Vagina (tissue), 2 donors: ENCODE measurements at regions not wholly inside any gene's neighbourhood (a gene's known extent, or its start where the extent isn't known, plus 50 kb on each side); places are given as distances from the start of the nearest gene placed in this dataset.
"Not testable (repeated sequence)": the region's sequence is repeated elsewhere in the genome, so short reads cannot be mapped to it uniquely, and the experiment has no call there.

ENCODE experiments used
- DNase-seq, 2 donors: peaks; one replicate each; pipeline ENCODE4 v3.0.0-alpha.2; 2017; ENCODE audit errors: extremely low spot score in 2 of 2
- H3K27ac ChIP-seq: fragments of 200-600 bp; sonication (generic); one replicate; pipeline ENCODE4 v1.5.1; 2019
- H3K27me3 ChIP-seq: fragments of 200-600 bp; sonication (generic); one replicate; pipeline ENCODE4 v1.5.1; 2019
- H3K36me3 ChIP-seq, 2 donors: fragments of 200-600 bp; sonication (generic); one replicate each; pipeline ENCODE4 v1.5.1; 2017 to 2019
- H3K4me1 ChIP-seq: fragments of 200-600 bp; sonication (generic); one replicate; pipeline ENCODE4 v1.5.1; 2019
- H3K4me3 ChIP-seq, 2 donors: fragments of 200-600 bp; sonication (generic); 1 replicate in 1 of 2; 2 replicates in 1 of 2; pipeline ENCODE4 v1.5.1; 2016 to 2019
- H3K9me3 ChIP-seq: fragments of 200-600 bp; sonication (generic); one replicate; pipeline ENCODE4 v1.5.1; 2019
- CTCF ChIP-seq, 3 experiments: fragments of 450-650 bp in 2 of 3; fragments of 200-600 bp in 1 of 3; sonication (generic) in 1 of 3; IDR thresholded peaks; one replicate each; pipeline ENCODE4 v1.5.1; 2017 to 2019; ENCODE audit warnings: antibody characterized with exemption in 3 of 3, mild to moderate bottlenecking in 2 of 3, moderate library complexity in 2 of 3
- POLR2A ChIP-seq, 2 donors: fragments of 450-650 bp; IDR thresholded peaks; one replicate each; pipeline ENCODE4 v1.6.1; 2017; ENCODE audit warnings: antibody characterized with exemption in 2 of 2, mild to moderate bottlenecking in 2 of 2, moderate library complexity in 2 of 2
- POLR2AphosphoS5 ChIP-seq, 2 donors: sonication (generic); formaldehyde crosslinking; IDR thresholded peaks; one replicate each; pipeline ENCODE4 v1.9.0; 2017; ENCODE audit warnings: antibody characterized with exemption in 2 of 2, mild to moderate bottlenecking in 2 of 2, low read depth in 1 of 2; ENCODE audit not compliant: insufficient read depth in 1 of 2
- intact Hi-C: fragments of 100-400 bp; cut with DNase I; formaldehyde crosslinking; loops from one replicate; pipeline ENCODE4 v1.15.1; 2023

- no peaks in the 10 kb centered on the region for H3K4me1 ChIP-seq
- intact Hi-C loops: no loop called here
- no peaks in the 10 kb centered on the region for H3K9me3 ChIP-seq
- H3K27me3 ChIP-seq: no peaks in the 10 kb centered on the region
- H3K36me3 ChIP-seq: no peaks in the 10 kb centered on the region
- no peak for TF ChIP-seq CTCF (IDR thresholded peaks at IDR 0.05)
- TF ChIP-seq POLR2AphosphoS5 (IDR thresholded peaks at IDR 0.05; ENCODE audit: insufficient read depth in 1 of 2, low read depth in 1 of 2): no peak
- no peak for DNase-seq
- H3K27ac ChIP-seq: no peak overlapping the region
- H3K4me3 ChIP-seq: no peak overlapping the region
Measured at GRCh38 chr5:136836093-136836492, 470.7 kb upstream of the TRPC7 start.

GRCh38 chr5:136820848-136821247, 455.5 kb upstream of the TRPC7 start:
- intact Hi-C loops: no loop called here
- Histone ChIP-seq H3K4me1 (no peaks in the 10 kb centered on the region), H3K27ac (no peak overlapping the region), H3K36me3 (no peaks in the 10 kb centered on the region), H3K9me3 (no peaks in the 10 kb centered on the region), H3K4me3 (no peak overlapping the region), H3K27me3 (no peaks in the 10 kb centered on the region)
- TF ChIP-seq CTCF (IDR thresholded peaks at IDR 0.05): no peak
- TF ChIP-seq POLR2AphosphoS5 (IDR thresholded peaks at IDR 0.05; ENCODE audit: insufficient read depth in 1 of 2, low read depth in 1 of 2): no peak
- no peak for TF ChIP-seq POLR2A (IDR thresholded peaks at IDR 0.05)
- no peak for DNase-seq

GRCh38 chr5:136819526-136820302, 454.4 kb upstream of the TRPC7 start:
- no peak for DNase-seq
- Histone ChIP-seq H3K36me3 (no peaks in the 10 kb centered on the region), H3K27ac (no peak overlapping the region), H3K27me3 (no peaks in the 10 kb centered on the region), H3K9me3 (no peaks in the 10 kb centered on the region), H3K4me1 (no peaks in the 10 kb centered on the region), H3K4me3 (no peak overlapping the region)
- intact Hi-C loops: no loop called here
- TF ChIP-seq POLR2A (IDR thresholded peaks at IDR 0.05) (no peak), CTCF (IDR thresholded peaks at IDR 0.05) (no peak), POLR2AphosphoS5 (IDR thresholded peaks at IDR 0.05; ENCODE audit: insufficient read depth in 1 of 2, low read depth in 1 of 2) (no peak)

- Histone ChIP-seq H3K27ac (no peak overlapping the region), H3K9me3 (no peaks in the 10 kb centered on the region), H3K4me3 (no peak overlapping the region), H3K4me1 (no peaks in the 10 kb centered on the region), H3K36me3 (no peaks in the 10 kb centered on the region), H3K27me3 (no peaks in the 10 kb centered on the region)
- intact Hi-C loops: no loop called here
- DNase-seq: no peak
- TF ChIP-seq POLR2A (IDR thresholded peaks at IDR 0.05) (no peak), POLR2AphosphoS5 (IDR thresholded peaks at IDR 0.05; ENCODE audit: insufficient read depth in 1 of 2, low read depth in 1 of 2) (no peak), CTCF (IDR thresholded peaks at IDR 0.05) (no peak)
Measured at GRCh38 chr5:136816327-136816726, 451.0 kb upstream of the TRPC7 start.

- intact Hi-C loops: no loop called here
- Histone ChIP-seq H3K36me3 (no peaks in the 10 kb centered on the region), H3K27me3 (no peaks in the 10 kb centered on the region), H3K9me3 (no peaks in the 10 kb centered on the region), H3K4me3 (no peak overlapping the region), H3K4me1 (peaks cover 5% of the 10 kb centered on the region), H3K27ac (no peak overlapping the region)
- no peak for DNase-seq
- no peak for TF ChIP-seq CTCF (IDR thresholded peaks at IDR 0.05)
- TF ChIP-seq POLR2AphosphoS5 (IDR thresholded peaks at IDR 0.05; ENCODE audit: insufficient read depth in 1 of 2, low read depth in 1 of 2): no peak
- TF ChIP-seq POLR2A (IDR thresholded peaks at IDR 0.05): no peak
Measured at GRCh38 chr5:136814619-136815378, 449.5 kb upstream of the TRPC7 start.

- intact Hi-C loops, H3K9me3 ChIP-seq, H3K4me3 ChIP-seq, H3K4me1 ChIP-seq, DNase-seq, H3K27ac ChIP-seq, H3K36me3 ChIP-seq, H3K27me3 ChIP-seq: not testable (repeated sequence)
Measured at GRCh38 chr5:136812270-136812669, 446.9 kb upstream of the TRPC7 start.
